SU-DHL-6 (cell line): ENCODE measurements at regions not wholly inside any gene's neighbourhood (a gene's known extent, or its start where the extent isn't known, plus 50 kb on each side); places are given as distances from the start of the nearest gene placed in this dataset.

Experiments used
- EZH2phosphoT487 ChIP-seq: fragments of 200-600 bp; sonication (generic), shearing (Covaris generic); conservative IDR thresholded peaks from 2 replicates; pipeline ENCODE4 v1.6.1; 2018; ENCODE audit warnings: mild to moderate bottlenecking, antibody characterized with exemption, low read length, moderate library complexity, mixed read lengths
- TF ChIP-seq, protein P1 (sequence below): fragments of 200-600 bp; sonication (generic); IDR thresholded peaks from one replicate; pipeline ENCODE4 v1.5.1; 2017; ENCODE audit warnings: antibody characterized with exemption, mild to moderate bottlenecking, low read length, moderate library complexity; ENCODE audit not compliant: insufficient read depth, poor library complexity, severe bottlenecking

DNA sequence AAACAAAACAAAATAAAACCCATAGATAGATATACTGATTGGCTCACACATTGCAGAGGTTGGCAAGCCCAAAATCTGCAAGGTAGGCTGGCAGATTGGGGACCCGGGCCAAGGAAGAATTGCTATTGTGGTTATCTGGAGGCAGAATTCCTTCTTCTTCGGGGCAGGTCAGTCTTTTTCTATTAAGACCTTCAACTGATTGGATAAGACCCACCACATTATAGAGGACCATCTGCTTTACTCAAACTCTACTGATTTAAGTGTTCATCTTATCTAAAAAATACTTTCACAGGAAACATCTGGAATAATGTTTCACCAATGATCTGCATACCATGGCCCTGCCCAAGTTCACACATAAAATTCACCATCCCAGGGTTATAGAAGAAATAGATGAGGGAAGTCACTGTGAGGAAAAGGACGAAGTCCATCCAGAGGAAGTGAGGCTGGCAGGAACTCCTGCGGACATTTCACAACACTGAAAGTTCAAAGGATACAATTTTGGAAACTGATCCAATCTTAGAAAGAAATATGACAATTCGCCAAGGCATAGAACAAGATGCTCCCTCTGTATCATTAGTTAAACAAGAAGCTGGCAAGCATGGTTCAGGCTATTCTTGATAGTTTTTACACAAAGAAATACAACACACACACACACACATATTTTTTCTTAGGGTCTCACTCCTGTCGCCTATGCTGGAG, 127.6 kb upstream of the MED13L start:
- TF ChIP-seq, protein P1, sequence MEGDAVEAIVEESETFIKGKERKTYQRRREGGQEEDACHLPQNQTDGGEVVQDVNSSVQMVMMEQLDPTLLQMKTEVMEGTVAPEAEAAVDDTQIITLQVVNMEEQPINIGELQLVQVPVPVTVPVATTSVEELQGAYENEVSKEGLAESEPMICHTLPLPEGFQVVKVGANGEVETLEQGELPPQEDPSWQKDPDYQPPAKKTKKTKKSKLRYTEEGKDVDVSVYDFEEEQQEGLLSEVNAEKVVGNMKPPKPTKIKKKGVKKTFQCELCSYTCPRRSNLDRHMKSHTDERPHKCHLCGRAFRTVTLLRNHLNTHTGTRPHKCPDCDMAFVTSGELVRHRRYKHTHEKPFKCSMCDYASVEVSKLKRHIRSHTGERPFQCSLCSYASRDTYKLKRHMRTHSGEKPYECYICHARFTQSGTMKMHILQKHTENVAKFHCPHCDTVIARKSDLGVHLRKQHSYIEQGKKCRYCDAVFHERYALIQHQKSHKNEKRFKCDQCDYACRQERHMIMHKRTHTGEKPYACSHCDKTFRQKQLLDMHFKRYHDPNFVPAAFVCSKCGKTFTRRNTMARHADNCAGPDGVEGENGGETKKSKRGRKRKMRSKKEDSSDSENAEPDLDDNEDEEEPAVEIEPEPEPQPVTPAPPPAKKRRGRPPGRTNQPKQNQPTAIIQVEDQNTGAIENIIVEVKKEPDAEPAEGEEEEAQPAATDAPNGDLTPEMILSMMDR, result no peak
- no peak for TF ChIP-seq EZH2phosphoT487
